Peyer's patch (tissue), 4 donors: ENCODE measurements at regions not wholly inside any gene's neighbourhood (a gene's known extent, or its start where the extent isn't known, plus 50 kb on each side); places are given as distances from the start of the nearest gene placed in this dataset.

Source experiments
- CTCF ChIP-seq, 6 experiments: fragments of 450-650 bp in 4 of 6; fragments of 200-600 bp in 2 of 6; sonication (generic) in 1 of 6; IDR thresholded peaks; one replicate each; pipeline ENCODE4 v1.5.1; 2017 to 2019; ENCODE audit warnings: antibody characterized with exemption in 6 of 6, mild to moderate bottlenecking in 3 of 6, moderate library complexity in 1 of 6
- POLR2A ChIP-seq, 2 donors: fragments of 450-650 bp; IDR thresholded peaks; one replicate each; pipeline ENCODE4 v1.5.1; 2017; ENCODE audit warnings: antibody characterized with exemption in 2 of 2, mild to moderate bottlenecking in 2 of 2, moderate library complexity in 2 of 2

- TF ChIP-seq CTCF (IDR thresholded peaks at IDR 0.05) (no peak), POLR2A (IDR thresholded peaks at IDR 0.05) (no peak)
Measured at GRCh38 chr15:95302809-95303208, 1027.7 kb upstream of the NR2F2 start.
